ENCODE measurements at regions not wholly inside any gene's neighbourhood (a gene's known extent, or its start where the extent isn't known, plus 50 kb on each side); places are given as distances from the start of the nearest gene placed in this dataset.

- intact Hi-C loops (cut with micrococcal nuclease), result no loop called here
- H3K27me3 ChIP-seq (ENCODE audit: low read depth), result no peaks in the 10 kb centered on the region
- no peak for TF ChIP-seq CTCF (IDR thresholded peaks at IDR 0.05; ENCODE audit: borderline replicate concordance)
- no peak overlapping the region for H3K4me3 ChIP-seq
- H3K4me1 ChIP-seq, result no peaks in the 10 kb centered on the region
- H3K27ac ChIP-seq (replicated peaks), result no peak overlapping the region
- no peaks in the 10 kb centered on the region for H3K36me3 ChIP-seq
- H3K9me3 ChIP-seq (replicated peaks), result peaks cover 2% of the 10 kb centered on the region
- no peak for DNase-seq
Measured at GRCh38 chr3:6585360-6585759, 275.6 kb upstream of the GRM7 start.

DNA sequence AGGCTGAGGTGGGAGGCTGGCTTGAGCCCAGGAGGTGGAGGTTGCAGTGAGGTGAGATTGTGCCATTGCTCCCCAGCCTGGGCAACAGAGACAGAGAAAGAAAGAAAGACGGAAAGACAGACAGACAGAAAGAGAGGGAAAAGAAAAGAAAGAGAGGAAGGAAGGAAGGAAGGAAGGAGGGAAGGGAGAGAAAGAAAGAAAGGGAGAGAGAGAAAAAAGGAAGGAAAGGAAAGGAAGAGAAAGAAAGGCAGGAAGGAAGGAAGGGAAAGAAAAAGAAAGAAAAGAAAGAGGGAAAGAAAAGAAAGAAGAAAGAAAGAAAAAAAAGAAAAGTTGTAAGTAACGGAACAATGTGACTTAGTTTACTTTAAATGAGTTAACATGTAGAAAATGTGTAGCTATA lies 260.7 kb upstream of the GRM7 start:
- Histone ChIP-seq H3K4me1 (no peaks in the 10 kb centered on the region), H3K36me3 (no peaks in the 10 kb centered on the region), H3K4me3 (no peak overlapping the region), H3K27ac (replicated peaks) (no peak overlapping the region), H3K9me3 (replicated peaks) (peaks cover 5% of the 10 kb centered on the region), H3K27me3 (ENCODE audit: low read depth) (no peaks in the 10 kb centered on the region)
- TF ChIP-seq CTCF (IDR thresholded peaks at IDR 0.05; ENCODE audit: borderline replicate concordance), result no peak
- intact Hi-C loops (cut with micrococcal nuclease), result no loop called here
- DNase-seq, result no peak

GRCh38 chr3:6601374-6601773 lies 259.5 kb upstream of the GRM7 start:
- Histone ChIP-seq H3K27me3 (ENCODE audit: low read depth) (no peaks in the 10 kb centered on the region), H3K36me3 (no peaks in the 10 kb centered on the region), H3K4me1 (no peaks in the 10 kb centered on the region), H3K27ac (replicated peaks) (no peak overlapping the region), H3K4me3 (no peak overlapping the region), H3K9me3 (replicated peaks) (no peaks in the 10 kb centered on the region)
- intact Hi-C loops (cut with micrococcal nuclease), result no loop called here
- no peak for DNase-seq
- TF ChIP-seq CTCF (IDR thresholded peaks at IDR 0.05; ENCODE audit: borderline replicate concordance), result no peak

DNA sequence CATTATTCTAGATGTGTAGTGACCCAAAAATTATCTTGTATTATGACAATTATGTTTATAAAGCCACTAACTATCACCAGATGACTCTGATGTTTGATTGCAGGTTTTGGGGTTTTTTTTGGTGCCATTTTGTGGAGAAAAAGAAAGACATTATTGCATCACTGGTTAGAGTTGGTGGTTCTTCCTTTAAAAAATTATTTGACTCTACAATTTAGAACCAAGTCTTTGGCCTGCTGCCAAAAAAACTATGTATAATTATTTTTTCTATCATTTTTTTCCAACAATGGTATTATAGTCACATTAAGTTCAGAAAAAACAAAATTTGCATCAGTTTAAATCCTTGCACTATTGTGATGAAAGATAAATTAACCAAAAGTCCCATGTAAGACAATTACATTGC lies 258.6 kb upstream of the GRM7 start:
- TF ChIP-seq CTCF (IDR thresholded peaks at IDR 0.05; ENCODE audit: borderline replicate concordance), result no peak
- Histone ChIP-seq H3K4me3 (no peak overlapping the region), H3K27me3 (ENCODE audit: low read depth) (no peaks in the 10 kb centered on the region), H3K9me3 (replicated peaks) (no peaks in the 10 kb centered on the region), H3K4me1 (no peaks in the 10 kb centered on the region), H3K36me3 (no peaks in the 10 kb centered on the region), H3K27ac (replicated peaks) (no peak overlapping the region)
- intact Hi-C loops (cut with micrococcal nuclease), result no loop called here
- DNase-seq, result no peak

GRCh38 chr3:6605227-6605626 lies 255.7 kb upstream of the GRM7 start:
- intact Hi-C loops (cut with micrococcal nuclease), result no loop called here
- H3K27me3 ChIP-seq (ENCODE audit: low read depth), result no peaks in the 10 kb centered on the region
- no peaks in the 10 kb centered on the region for H3K36me3 ChIP-seq
- H3K4me3 ChIP-seq, result no peak overlapping the region
- TF ChIP-seq CTCF (IDR thresholded peaks at IDR 0.05; ENCODE audit: borderline replicate concordance), result no peak
- no peak for DNase-seq
- no peaks in the 10 kb centered on the region for H3K9me3 ChIP-seq (replicated peaks)
- H3K27ac ChIP-seq (replicated peaks), result no peak overlapping the region
- H3K4me1 ChIP-seq, result no peaks in the 10 kb centered on the region

GRCh38 chr3:6608843-6609242 lies 252.1 kb upstream of the GRM7 start:
- no peak overlapping the region for H3K4me3 ChIP-seq
- no peaks in the 10 kb centered on the region for H3K36me3 ChIP-seq
- no peaks in the 10 kb centered on the region for H3K9me3 ChIP-seq (replicated peaks)
- intact Hi-C loops (cut with micrococcal nuclease), result no loop called here
- DNase-seq, result no peak
- H3K27ac ChIP-seq (replicated peaks), result no peak overlapping the region
- no peaks in the 10 kb centered on the region for H3K4me1 ChIP-seq
- H3K27me3 ChIP-seq (ENCODE audit: low read depth), result no peaks in the 10 kb centered on the region
- no peak for TF ChIP-seq CTCF (IDR thresholded peaks at IDR 0.05; ENCODE audit: borderline replicate concordance)

Measured in left ventricle myocardium inferior (tissue), 1 donor.